Dedifferentiated amniotic fluid mesenchymal stem cell (primary cell): ENCODE measurements at regions not wholly inside any gene's neighbourhood (a gene's known extent, or its start where the extent isn't known, plus 50 kb on each side); places are given as distances from the start of the nearest gene placed in this dataset.
"Not testable (repeated sequence)": the region's sequence is repeated elsewhere in the genome, so short reads cannot be mapped to it uniquely, and the experiment has no call there.

ENCODE experiments used
- DNase-seq: peaks from one replicate; pipeline ENCODE4 v3.0.0-alpha.2; 2016; ENCODE audit errors: extremely low spot score

DNA sequence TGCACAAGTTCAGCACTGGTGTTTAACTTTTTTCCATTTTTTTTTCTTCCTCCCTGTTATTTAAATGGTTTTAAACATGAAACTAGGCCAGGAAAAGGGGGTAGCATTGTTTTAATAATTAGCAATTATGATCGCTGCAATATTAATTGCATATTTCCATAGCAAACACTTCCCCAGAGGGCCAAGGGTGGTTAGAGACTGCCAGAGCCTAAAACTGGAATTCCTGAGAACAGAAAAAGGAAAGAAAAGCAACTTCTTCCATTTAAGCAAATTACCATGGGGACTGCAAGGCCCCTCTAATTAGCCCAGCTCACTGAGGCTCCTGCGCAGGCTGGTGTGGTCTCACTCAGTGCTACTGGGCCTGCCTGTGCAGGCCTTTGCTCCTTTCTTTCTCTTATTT, 201.5 kb downstream of the SMAD2 start:
- no peak for DNase-seq

DNA sequence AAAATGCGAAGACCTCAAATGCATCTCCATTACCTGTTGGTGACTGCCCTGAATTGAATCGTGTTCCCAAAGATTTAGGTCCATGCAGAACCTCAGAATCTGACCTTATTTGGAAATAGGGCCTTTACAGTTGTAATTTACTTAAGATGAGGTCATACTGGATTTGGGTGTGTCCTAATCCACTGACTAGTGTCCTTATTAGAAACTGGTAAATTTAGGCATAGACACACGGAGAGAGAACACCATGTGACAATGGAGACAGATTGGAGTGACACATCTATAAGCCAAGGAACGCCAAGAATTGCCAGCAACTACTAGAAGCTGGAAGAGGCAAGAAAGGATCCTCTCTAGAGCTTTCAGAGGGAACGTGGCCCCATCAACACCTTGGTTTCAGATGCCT, 203.1 kb downstream of the SMAD2 start:
- no peak for DNase-seq

DNA sequence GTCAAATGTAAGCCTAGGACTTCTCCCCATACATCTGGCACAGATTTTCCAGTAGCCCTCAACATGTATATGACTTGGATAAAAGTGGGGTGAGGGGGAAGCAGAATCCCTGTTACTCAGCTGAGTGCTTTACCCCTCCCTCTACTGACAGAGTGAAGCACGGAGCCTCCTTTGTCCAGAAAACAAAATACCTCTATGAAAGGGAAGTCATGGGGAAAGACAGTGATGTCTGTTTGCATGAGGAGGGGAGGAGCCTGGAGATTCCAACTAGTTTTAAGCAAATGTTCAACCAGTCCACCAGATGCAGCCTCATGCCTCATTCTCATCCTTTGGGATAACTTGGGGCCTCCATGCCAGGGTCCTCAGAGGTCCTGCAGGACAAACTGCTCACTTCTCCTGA, 203.9 kb downstream of the SMAD2 start:
- DNase-seq: no peak

DNA sequence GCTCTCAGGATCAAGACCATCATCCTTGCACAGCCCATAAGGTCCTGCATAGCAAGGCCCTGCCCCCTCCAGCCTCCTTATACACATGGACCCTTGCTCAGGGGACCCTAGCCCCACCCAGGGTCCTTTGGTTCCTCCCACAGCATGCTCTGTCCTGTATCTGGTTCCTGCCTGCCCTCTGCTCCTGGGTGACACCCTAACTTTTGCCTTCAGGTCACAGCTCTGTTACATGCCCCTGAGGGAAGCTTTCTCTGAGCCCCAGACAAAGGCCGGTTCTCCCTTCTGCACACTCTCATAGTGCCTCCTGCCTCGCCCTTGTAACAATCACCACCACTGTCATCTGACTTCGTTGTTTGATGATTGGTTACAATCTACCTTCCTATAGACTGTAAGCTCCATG, 204.8 kb downstream of the SMAD2 start:
- no peak for DNase-seq

DNA sequence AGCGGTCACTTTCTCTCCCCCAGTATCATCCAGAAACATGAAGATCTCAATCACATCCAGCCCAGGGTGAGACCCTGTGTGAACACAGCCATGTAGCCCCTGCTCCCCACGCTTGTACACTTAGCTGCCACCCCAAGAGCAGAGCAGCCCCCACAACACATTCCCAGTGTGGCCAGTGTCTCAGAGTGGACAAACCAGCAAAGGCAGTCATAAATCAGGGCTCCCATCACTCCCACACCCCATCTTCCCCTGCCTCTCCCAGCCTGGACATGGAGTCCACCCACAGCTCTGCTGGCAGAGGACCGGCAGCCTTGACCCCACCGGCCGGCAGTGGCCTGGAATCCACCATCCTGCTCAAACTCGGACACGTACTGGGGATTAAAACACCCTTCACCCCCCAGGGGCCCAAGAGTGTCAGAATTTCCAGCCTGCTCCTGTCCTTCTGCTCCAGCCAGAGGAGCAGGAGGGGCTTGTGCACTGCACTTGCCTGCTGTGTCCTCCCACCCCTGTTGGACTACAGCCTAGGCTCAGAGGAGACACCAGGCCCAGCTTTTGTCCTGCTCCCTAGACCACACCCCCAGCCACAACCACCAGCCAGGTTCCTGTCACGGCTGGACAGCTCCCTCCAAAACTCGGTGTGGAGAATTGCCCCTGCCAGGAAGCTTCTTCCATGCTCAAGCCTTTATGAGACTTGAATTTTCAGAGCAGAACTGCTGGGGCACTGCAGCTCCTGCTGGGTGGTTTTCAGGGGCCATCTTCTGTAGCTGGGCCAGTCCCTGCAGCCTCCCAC, 206.1 kb downstream of the SMAD2 start:
- DNase-seq: no peak

DNA sequence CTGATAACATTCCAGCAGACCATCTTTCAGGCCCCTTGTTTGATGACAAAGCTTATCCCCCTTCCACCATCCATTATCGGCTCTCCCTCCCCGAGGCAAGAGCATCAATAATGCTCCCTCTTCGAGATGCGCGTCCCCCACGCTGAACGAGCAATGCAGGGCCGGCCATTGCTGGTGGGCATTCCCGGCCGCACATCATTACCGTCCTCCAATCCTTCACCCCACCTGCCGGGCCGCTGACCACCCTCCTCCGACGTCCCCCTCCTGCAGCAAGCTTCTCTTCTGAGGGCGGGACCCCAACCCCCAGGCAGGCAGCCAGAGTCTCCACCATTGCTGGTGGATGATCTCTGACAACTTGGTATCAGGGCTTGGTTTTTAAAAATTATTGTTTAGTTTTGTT, 208.6 kb downstream of the SMAD2 start:
- DNase-seq: no peak

DNA sequence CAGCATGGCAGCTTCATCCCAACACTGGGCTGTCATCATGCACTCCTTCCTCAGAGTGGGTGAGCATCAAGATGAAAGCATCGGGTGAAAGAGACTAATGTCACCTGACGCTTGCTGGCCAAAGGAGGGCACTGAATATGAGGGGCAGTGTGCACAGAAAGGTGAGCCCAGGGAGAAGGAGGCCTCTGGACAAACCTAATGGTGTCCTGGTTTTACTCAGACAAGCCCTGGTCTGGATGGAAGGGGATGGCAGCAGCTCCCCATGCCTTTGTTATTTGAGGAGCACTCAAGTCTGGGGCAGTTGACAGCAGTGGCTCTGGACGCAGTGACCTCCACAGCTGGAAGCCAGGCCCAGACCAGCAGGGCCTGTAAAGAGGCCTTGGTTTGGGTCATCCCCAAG, 209.7 kb downstream of the SMAD2 start:
- DNase-seq: no peak

DNA sequence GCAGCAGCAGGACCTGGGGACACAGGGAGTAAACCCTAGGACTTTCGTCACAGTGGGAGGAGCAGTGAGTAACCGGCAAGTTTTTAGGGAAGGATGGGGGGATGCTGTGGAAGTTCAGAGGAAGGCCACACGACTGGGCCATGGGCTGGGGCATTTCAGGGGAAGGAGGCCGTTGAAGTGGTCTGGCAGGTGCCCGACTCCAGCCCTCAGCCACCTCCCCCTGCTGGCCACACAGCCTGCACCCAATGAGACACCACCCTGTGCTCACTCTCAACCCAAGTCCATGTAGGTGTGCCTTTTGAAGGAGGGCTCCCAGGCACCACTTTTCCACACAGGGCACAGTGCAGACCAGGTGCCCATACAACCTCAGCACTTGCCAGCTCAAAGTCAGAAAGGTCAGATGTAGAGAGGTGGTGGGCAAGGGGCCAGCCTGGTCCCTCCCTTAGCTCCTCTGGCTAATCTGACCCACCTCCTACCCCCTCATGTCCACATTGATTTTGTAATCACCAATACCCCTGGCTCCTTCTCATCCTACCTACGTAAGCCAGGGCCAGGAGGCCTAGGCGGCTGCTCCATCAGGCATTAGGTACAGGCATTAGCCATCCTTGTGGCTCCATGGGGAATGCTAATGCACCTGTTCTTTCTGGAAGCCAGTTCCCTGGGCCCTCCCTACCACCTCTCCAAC, 211.2 kb downstream of the SMAD2 start:
- no peak for DNase-seq

DNA sequence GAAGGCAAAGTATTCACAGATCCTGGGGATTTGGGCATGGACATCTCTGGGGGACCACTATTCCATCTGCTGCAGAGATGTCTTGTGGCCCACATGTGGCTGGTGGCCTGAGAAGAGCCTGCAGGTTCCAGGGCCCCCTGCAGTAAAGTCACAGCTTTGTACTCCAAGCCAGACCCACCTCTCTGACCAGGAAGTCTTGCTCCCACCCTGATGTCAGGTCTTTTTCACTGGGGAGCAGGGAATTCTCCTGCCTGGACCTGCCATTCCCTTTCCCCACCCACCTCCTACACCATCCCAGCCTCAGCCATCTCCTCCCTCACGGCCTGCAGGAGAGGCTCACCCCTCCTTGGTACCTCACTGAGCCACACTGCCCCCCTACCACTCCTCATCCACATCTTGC, 211.8 kb downstream of the SMAD2 start:
- no peak for DNase-seq

DNA sequence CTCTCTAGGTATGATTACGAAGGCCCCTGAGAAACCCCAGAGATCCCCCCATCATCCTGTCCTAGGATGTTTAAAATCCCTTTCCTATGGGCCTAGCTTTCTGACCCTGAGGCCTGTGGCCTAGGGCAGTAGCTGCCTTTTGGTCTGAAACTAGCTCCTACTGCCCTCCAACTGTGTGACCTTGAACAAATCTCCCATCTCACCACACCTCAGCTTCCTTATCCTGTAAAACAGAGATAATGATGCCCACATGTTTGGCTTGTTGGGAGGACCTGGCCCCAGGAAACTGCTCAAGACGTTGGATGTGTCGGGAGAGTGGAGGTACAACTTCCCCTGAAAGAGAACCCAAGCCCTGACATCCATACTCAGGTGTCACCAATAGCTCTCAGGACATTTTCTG, 213.2 kb downstream of the SMAD2 start:
- no peak for DNase-seq

DNA sequence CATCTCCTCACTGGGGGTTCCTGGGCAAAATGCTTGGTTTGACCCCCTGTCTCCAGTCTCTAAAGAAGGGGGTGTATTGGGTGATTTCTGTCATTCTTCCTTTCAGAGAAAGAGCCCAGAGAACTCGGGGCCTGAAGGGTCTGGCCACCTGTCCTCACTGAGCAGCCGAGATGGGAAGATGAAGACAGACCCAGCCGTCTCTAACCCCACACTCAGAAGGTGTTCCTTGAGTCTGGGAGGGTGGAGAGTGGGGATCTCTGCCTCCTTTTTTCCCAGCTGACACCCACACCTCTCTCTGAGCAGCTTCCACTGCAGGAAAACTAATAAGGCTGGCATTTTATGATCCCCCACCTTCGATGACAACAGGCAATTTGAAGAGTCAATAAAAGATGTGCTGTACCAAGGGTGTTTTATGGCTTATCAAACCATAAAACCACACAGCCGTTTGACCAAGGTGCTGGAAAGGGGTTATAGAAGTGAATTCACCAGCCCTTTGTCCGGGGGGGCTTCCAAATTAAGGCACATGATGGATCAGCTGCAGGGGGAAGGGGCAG, 213.8 kb downstream of the SMAD2 start:
- DNase-seq: no peak

DNA sequence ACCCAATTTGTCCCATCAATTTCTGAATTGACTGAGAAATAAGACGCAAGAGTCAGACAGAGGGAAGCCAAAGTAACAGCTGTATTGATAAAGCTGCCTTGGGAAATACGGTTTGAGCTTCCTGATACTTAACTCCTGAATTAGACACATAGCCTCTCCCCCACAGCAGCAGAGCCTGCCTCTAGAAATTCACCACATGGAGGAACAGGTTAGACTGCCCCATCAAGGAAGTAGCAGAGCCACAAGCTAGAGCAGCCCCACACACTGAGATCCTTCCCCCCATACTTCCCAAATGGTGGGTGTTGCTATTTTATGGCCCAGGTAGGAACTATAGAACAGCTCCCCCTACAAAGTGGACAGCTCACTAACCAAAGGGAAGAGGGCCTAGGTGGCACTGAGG, 220.0 kb downstream of the SMAD2 start:
- DNase-seq: no peak

DNA sequence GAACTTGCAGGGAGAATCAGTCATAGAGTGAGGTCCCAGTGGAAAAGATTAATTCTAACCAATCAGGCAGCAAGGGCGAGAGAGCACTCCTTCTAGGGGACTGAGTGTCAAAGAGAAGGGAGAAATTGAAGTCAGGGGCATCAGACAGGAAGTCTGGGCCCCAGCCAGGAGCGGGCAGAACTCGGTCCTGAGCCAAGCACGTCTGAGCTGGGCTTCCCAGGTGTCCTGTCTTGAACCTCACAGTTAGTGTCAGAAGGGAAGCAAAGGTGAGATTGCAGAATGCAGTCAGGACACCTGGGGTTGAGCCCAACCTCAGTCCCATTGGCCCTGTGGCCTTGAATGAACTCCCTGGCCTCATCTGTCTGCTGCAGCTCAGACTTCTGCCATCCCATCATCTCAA, 220.9 kb downstream of the SMAD2 start:
- no peak for DNase-seq

DNA sequence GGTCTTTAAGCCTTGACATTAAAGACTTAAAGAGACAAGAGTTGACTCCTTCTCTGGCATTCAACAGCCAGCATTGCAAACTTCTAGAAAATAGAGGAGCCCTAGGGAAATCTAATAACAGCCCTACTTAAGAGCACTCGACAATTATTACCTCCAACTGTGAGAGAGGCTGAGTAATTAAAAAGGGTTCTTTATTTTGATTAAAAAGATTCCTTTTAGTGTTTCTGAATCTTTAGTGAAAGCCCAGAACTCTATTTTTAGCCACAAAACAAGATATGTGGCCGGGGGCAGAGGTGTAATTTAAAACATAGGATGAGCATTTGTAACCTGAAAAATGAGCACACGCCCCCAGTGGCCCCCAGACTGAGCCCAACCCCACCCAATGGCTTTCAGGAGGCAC, 222.3 kb downstream of the SMAD2 start:
- DNase-seq: no peak

DNA sequence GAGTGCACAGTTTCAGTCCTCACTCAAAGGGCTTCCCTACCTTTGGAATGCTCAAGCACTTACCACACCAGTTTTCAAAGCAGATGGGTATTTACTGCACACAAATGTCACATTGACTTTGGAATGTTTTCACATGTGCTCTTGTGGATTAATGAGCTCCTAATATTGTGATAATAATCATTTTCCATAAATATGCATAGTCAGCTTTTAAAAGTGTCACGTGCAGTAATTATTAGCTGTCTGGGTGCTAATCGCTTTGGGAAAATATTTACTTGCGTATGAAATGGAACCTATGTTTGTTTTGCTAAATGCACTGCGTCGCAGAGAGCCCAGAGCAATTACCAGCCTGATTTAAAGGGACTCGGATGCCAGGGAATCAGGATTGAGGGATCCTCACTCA, 229.3 kb downstream of the SMAD2 start:
- no peak for DNase-seq

DNA sequence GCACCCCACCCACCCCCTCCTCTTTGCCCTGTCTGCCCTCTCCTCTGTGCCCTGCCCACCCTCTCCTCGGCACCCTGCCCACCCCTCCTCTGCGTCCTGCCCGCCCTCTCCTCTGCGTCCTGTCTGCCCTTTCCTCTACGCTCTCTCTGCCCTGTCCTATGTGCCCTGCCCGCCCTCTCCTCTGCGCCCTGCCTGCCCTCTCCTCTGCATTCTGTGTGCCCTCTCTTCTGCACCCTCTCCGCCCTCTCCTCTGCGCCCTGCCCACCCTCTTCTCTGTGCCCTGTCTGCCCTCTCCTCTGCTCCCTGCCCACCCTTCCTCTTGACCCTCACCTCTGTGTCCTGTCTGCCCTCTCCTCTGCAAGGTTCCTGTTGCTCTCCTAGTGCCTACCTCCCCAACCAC, 233.6 kb downstream of the SMAD2 start:
- no peak for DNase-seq

DNA sequence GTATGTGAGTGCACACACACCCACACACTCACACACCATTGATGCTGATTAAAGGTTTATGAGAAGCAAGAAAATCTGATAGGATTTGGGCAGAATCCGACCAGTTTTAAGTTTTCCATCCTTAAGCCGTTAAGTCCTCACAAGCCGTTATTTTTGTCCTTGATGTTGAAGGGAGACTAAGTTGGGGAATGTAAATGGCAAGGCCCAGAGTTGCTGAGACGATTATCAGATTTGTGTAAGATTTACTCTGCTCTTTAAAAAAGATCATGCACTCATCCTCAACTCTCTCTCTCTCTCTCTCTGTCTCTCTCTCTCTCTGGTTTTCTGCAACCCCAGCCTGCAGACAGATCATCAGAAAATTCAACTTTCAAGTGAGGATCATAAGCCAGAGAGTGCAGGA, 238.8 kb downstream of the SMAD2 start:
- no peak for DNase-seq

DNA sequence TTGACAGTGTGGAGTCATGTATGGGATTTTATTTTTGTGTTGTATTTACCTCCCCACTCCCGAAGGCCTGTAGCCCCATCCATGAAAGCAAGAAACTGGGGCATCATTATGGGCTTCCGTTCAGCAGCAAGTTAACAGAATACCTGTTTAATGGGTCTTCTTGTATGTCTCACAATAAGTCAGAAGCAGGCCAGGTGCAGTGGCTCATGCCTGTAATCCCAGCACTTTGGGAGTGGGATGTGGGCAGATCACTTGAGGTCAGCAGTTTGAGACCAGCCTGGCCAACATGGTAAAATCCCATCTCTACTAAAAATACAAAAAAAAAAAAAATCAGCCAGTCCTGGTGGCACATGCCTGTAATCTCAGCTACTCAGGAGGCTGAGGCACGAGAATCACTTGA, 239.7 kb downstream of the SMAD2 start:
- not testable (repeated sequence) for DNase-seq

DNA sequence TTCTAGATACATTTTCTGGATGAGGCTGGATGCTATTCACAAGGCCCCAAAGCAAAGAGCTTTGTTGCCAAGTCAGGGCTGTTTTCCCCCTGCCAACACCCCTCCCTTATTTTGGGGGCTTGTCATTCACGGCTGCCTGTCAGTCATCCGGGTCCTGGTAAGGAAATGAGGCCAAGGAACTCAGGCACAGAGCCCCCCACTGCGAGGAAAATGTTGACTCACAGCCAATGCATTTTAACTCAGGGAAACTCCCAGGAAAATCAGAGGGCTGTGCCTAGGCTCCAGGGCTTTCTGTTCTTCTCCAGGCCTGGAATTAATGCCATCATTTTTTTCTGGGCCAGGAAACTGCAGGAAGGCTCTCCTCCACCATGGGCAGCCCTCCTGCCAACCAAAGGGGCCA, 241.1 kb downstream of the SMAD2 start:
- DNase-seq: no peak

DNA sequence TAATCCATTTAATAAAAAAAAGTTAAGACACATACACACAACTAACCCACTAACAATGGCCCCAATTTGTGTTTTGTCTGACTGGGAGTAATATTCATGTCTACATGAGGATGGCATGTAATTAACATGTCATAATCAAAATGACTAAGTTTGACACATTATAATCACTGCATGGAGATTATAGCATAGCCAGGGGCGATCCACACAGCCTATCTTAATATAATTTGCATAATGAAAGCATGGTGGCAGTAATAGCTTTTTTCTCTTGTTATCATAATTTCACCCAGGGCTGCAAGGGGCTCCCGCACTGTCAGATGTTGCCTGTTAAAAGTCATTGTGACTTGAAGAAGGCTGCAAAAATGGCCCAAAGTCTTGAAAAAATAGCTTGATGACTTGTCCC, 243.7 kb downstream of the SMAD2 start:
- DNase-seq: no peak

DNA sequence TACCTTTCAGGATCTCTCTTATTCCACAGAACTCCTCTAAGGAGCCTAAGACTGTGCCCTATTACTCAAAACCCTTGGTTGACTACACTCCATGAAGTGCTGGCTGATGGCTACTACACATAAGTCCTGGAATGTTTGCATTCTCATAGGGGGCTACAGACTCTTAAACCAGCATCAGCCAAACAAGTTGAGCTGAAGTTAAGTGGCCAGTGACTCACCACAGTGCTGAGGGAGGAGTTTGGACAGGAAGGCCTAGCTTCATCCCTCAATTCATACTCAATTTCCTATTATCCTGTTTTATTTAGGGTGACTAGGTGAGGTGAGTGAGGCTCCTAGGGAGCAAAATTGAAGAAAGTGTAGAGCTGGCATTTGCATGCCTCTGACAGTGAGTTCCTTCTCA, 246.7 kb downstream of the SMAD2 start:
- DNase-seq: no peak

DNA sequence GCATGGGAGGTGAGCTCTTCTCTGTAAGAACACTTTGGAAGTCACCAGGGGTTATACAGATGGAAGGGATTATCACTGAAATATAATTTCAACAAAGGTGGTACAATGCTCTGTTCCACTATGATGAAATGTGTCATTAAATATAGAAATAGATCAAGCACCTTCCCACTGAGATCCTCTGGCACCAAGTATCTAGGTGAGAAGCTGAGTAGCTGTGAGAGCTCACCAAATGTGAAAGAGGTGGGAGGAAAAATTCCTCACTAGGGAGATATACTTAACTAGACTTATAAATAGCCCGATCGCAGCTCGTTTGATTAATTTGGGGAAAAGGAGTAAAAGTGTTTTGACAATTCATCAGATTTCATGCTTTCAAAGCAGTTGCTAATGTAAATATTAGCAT, 247.6 kb downstream of the SMAD2 start:
- DNase-seq: no peak

DNA sequence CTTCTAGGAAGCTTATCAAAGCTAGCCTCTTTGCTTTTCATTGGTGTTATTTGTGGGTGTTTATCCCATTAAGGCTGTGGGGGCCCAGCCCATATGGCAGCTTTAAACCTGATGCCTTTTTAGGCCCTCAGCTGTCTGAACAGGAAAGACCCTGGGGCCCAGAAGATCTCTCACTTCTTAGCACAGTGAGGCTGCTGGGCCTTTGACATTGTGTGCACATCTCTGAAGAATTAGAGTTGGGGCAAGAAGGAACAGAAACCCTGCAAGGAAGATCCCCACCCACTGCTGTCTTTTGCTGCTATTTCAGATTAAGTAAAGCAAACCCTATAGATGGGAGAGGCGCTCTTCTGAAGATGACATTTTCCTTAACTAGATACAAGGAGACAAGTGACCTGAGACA, 250.0 kb downstream of the SMAD2 start:
- no peak for DNase-seq
